Endothelial cell of umbilical vein (primary cell): ENCODE measurements at regions not wholly inside any gene's neighbourhood (a gene's known extent, or its start where the extent isn't known, plus 50 kb on each side); places are given as distances from the start of the nearest gene placed in this dataset.

Source experiments
- BruUV-seq: library from RNA; stranded (reverse); fragments of 400-500 nt; replicated peaks from 2 replicates; lab custom pipeline; 2021; lab: Mats Ljungman, UMichigan
- CTCF ChIA-PET: fragments of 300-600, 350-600 bp; sonication (Branson Sonifier 250); formaldehyde crosslinking; loops from one replicate; lab custom pipeline; 2021; ENCODE audit warnings: antibody characterized with exemption, inconsistent platforms; lab: Charles Lee
- POLR2A ChIA-PET: fragments of 300-600, 350-600 bp; sonication (Branson Sonifier 250); formaldehyde crosslinking; loops from one replicate; lab custom pipeline; 2021; ENCODE audit warnings: antibody characterized with exemption, inconsistent platforms; lab: Charles Lee
- DNase-seq: peaks from one replicate; pipeline ENCODE4 v3.0.0-alpha.2; 2011; ENCODE audit warnings: low read depth, low spot score
- FAIRE-seq: peaks from 2 replicates; lab custom pipeline; 2011; peaks lifted over from hg19 to GRCh38; lab: Jason Lieb, UNC
- H2AFZ ChIP-seq: 2 replicates; pipeline ENCODE4 v1.6.0; 2012; ENCODE audit warnings: low read depth, low read length, control low read depth, inconsistent platforms
- H3K27ac ChIP-seq: 2 replicates; pipeline ENCODE4 v1.5.1; 2011; ENCODE audit warnings: low read depth, mild to moderate bottlenecking, control low read depth, low read length, moderate library complexity; ENCODE audit not compliant: insufficient read depth
- H3K27me3 ChIP-seq, 2 experiments: 2 replicates each; pipeline versions ENCODE4 v1.6.0 to v1.6.1; 2011; ENCODE audit warnings: low read length in 2 of 2, mixed read lengths in 1 of 2; ENCODE audit not compliant: control insufficient read depth in 2 of 2, insufficient read depth in 2 of 2
- H3K36me3 ChIP-seq, 2 experiments: 2 replicates in 1 of 2; 3 replicates in 1 of 2; pipeline ENCODE4 v1.5.1; 2011; ENCODE audit warnings: low read length in 2 of 2, mild to moderate bottlenecking in 1 of 2, moderate library complexity in 1 of 2; ENCODE audit not compliant: control insufficient read depth in 2 of 2, insufficient read depth in 2 of 2; ENCODE audit errors: extremely low read depth in 1 of 2
- H3K4me1 ChIP-seq: 3 replicates; pipeline ENCODE4 v1.5.1; 2011; ENCODE audit warnings: mild to moderate bottlenecking, low read length; ENCODE audit not compliant: control insufficient read depth, insufficient read depth; ENCODE audit errors: extremely low read depth
- H3K4me2 ChIP-seq: 2 replicates; pipeline ENCODE4 v1.6.1; 2011; ENCODE audit warnings: low read length, control low read depth, mixed read lengths; ENCODE audit not compliant: insufficient read depth
- H3K4me3 ChIP-seq, 3 experiments: fragments of 200-600 bp in 1 of 3; sonication (generic), shearing (Covaris generic) in 1 of 3; replicated peaks in 1 of 3; 2 replicates each; pipeline ENCODE4 v1.5.1; 2011 to 2016; ENCODE audit warnings: control low read depth in 3 of 3, low read length in 3 of 3, mild to moderate bottlenecking in 2 of 3, inconsistent platforms in 1 of 3, low read depth in 1 of 3, moderate library complexity in 1 of 3; ENCODE audit not compliant: insufficient read depth in 1 of 3
- H3K79me2 ChIP-seq: 2 replicates; pipeline ENCODE4 v1.6.0; 2012; ENCODE audit warnings: low read length, inconsistent platforms; ENCODE audit not compliant: control insufficient read depth, insufficient read depth
- H3K9ac ChIP-seq: replicated peaks from 2 replicates; pipeline ENCODE3; 2011; ENCODE audit warnings: low read length, control low read depth; ENCODE audit not compliant: insufficient read depth; ENCODE audit errors: extremely low read depth
- H3K9me1 ChIP-seq: replicated peaks from 3 replicates; pipeline ENCODE4 v1.6.0; 2011; ENCODE audit warnings: mild to moderate bottlenecking, low read length; ENCODE audit not compliant: control insufficient read depth, insufficient read depth; ENCODE audit errors: extremely low read depth
- H3K9me3 ChIP-seq: replicated peaks from 2 replicates; pipeline ENCODE4 v1.5.1; 2012; ENCODE audit warnings: low read length, inconsistent platforms; ENCODE audit not compliant: control insufficient read depth, insufficient read depth
- H4K20me1 ChIP-seq: replicated peaks from 2 replicates; pipeline ENCODE3; 2011; ENCODE audit warnings: mild to moderate bottlenecking, low read length; ENCODE audit not compliant: control insufficient read depth, insufficient read depth; ENCODE audit errors: extremely low read depth
- CTCF ChIP-seq, 2 donors: IDR thresholded peaks; 1 replicate in 1 of 2; 2 replicates in 1 of 2; pipeline ENCODE4 v1.5.1; 2011; ENCODE audit warnings: low read length in 2 of 2, mild to moderate bottlenecking in 2 of 2, moderate library complexity in 2 of 2, control low read depth in 1 of 2, inconsistent platforms in 1 of 2, low read depth in 1 of 2; ENCODE audit not compliant: insufficient read depth in 1 of 2; ENCODE audit errors: extremely low read depth in 1 of 2
- EZH2 ChIP-seq: IDR thresholded peaks from 2 replicates; pipeline ENCODE4 v1.6.1; 2012; ENCODE audit warnings: borderline replicate concordance, low read depth, mild to moderate bottlenecking, moderate library complexity, low read length, inconsistent platforms; ENCODE audit not compliant: severe bottlenecking
- FOS ChIP-seq: IDR thresholded peaks from 2 replicates; pipeline ENCODE4 v1.6.1; 2011; ENCODE audit warnings: mild to moderate bottlenecking, low read length, moderate library complexity, borderline replicate concordance; ENCODE audit not compliant: insufficient read depth
- GATA2 ChIP-seq: IDR thresholded peaks from 2 replicates; pipeline ENCODE4 v1.7.0; 2011; ENCODE audit warnings: low read depth, mild to moderate bottlenecking, moderate library complexity, mixed read lengths, low read length; ENCODE audit not compliant: insufficient read length, insufficient read depth
- JUN ChIP-seq: IDR thresholded peaks from 2 replicates; pipeline ENCODE4 v1.6.1; 2011; ENCODE audit warnings: borderline replicate concordance, low read depth; ENCODE audit not compliant: insufficient read length, insufficient read depth
- MAX ChIP-seq: IDR thresholded peaks from 2 replicates; pipeline ENCODE4 v1.6.1; 2011; ENCODE audit not compliant: insufficient read depth, insufficient read length
- MYC ChIP-seq: IDR thresholded peaks from one replicate; pipeline ENCODE4 v1.6.1; 2011; ENCODE audit warnings: mild to moderate bottlenecking, low read depth, low read length
- POLR2A ChIP-seq: IDR thresholded peaks from 2 replicates; pipeline ENCODE4 v1.6.1; 2012; ENCODE audit warnings: low read depth, mild to moderate bottlenecking, control low read depth, low read length
- POLR2AphosphoS5 ChIP-seq: IDR thresholded peaks from 2 replicates; pipeline ENCODE4 v1.6.1; 2012; ENCODE audit warnings: low read depth, mild to moderate bottlenecking, control low read depth, low read length, moderate library complexity; ENCODE audit not compliant: insufficient read depth
- dilution Hi-C: fragments of 300-500 bp; cut with MboI; formaldehyde crosslinking; loops from one replicate; pipeline ENCODE4 v1.15.0; 2019; ENCODE audit warnings: low sequenced_read_pairs; ENCODE audit not compliant: extremely low pct_ligation_motif_present
- intact Hi-C: fragments of 100-400 bp; cut with micrococcal nuclease; formaldehyde crosslinking; loops from one replicate; pipeline ENCODE4 v1.10.0; 2022

- no peak overlapping the region for H2AFZ ChIP-seq
- dilution Hi-C loops: no loop called here
- FAIRE-seq (no peak), DNase-seq (no peak)
- ChIA-PET CTCF (no interaction called here), POLR2A (no interaction called here)
- BruUV-seq: no TSS peak
- H3K9ac ChIP-seq: no peak overlapping the region
- TF ChIP-seq FOS: no peak
- TF ChIP-seq EZH2: no peak
- no peak for TF ChIP-seq POLR2A
- TF ChIP-seq JUN: no peak
- TF ChIP-seq MYC: no peak
- TF ChIP-seq GATA2: no peak
- TF ChIP-seq CTCF (IDR thresholded peaks at IDR 0.05; ENCODE audit: extremely low read depth in 1 of 2, insufficient read depth in 1 of 2, low read depth in 1 of 2, low read length in 2 of 2): no peak
- no peak for TF ChIP-seq MAX
- no peak for TF ChIP-seq POLR2AphosphoS5
- no peaks in the 10 kb centered on the region for H3K9me1 ChIP-seq
- H3K9me3 ChIP-seq: no peaks in the 10 kb centered on the region
- no peak overlapping the region for H3K4me2 ChIP-seq
- intact Hi-C loops: no loop called here
- no peaks in the 10 kb centered on the region for H3K79me2 ChIP-seq
- no peaks in the 10 kb centered on the region for H3K27me3 ChIP-seq
- H3K4me1 ChIP-seq: no peaks in the 10 kb centered on the region
- H3K27ac ChIP-seq: no peak overlapping the region
- H3K36me3 ChIP-seq: no peaks in the 10 kb centered on the region
- H3K4me3 ChIP-seq: no peak overlapping the region
- H4K20me1 ChIP-seq: no peaks in the 10 kb centered on the region
These were observed 81.7 kb downstream of the MTNR1B start for GRCh38 chr11:93051186-93051585.
